Astrocyte (in vitro differentiated cells and primary cell): ENCODE measurements at regions not wholly inside any gene's neighbourhood (a gene's known extent, or its start where the extent isn't known, plus 50 kb on each side); places are given as distances from the start of the nearest gene placed in this dataset.

Experiments
- DNase-seq: peaks from one replicate; pipeline ENCODE4 v3.0.0-alpha.2; 2010; ENCODE audit warnings: low read depth
- FAIRE-seq: peaks from 2 replicates; lab custom pipeline; 2011; peaks lifted over from hg19 to GRCh38; lab: Jason Lieb, UNC
- H2AFZ ChIP-seq: 2 replicates; pipeline ENCODE4 v1.6.0; 2012; ENCODE audit warnings: low read depth, low read length, inconsistent platforms
- H3K27ac ChIP-seq: 2 replicates; pipeline ENCODE4 v1.5.1; 2011; ENCODE audit warnings: low read depth, low read length, inconsistent platforms
- H3K27me3 ChIP-seq: 2 replicates; pipeline ENCODE4 v1.6.0; 2011; ENCODE audit warnings: low read length, inconsistent platforms; ENCODE audit not compliant: insufficient read depth
- H3K36me3 ChIP-seq: 2 replicates; pipeline ENCODE4 v1.5.1; 2011; ENCODE audit warnings: low read length, inconsistent platforms; ENCODE audit not compliant: insufficient read depth
- H3K4me1 ChIP-seq: 2 replicates; pipeline ENCODE4 v1.5.1; 2011; ENCODE audit warnings: low read length, inconsistent platforms; ENCODE audit not compliant: insufficient read depth
- H3K4me2 ChIP-seq: 2 replicates; pipeline ENCODE4 v1.6.0; 2012; ENCODE audit warnings: low read length, inconsistent platforms
- H3K4me3 ChIP-seq: 2 replicates; pipeline ENCODE4 v1.5.1; 2011; ENCODE audit warnings: low read depth, mild to moderate bottlenecking, low read length, inconsistent platforms; ENCODE audit not compliant: insufficient read depth
- H3K79me2 ChIP-seq: 2 replicates; pipeline ENCODE4 v1.6.0; 2012; ENCODE audit warnings: mild to moderate bottlenecking, low read length, inconsistent platforms; ENCODE audit not compliant: insufficient read depth
- H3K9ac ChIP-seq: 2 replicates; pipeline ENCODE4 v1.6.0; 2012; ENCODE audit warnings: mild to moderate bottlenecking, low read length, inconsistent platforms
- H3K9me3 ChIP-seq: 2 replicates; pipeline ENCODE4 v1.5.1; 2012; ENCODE audit warnings: low read depth, mild to moderate bottlenecking, low read length, inconsistent platforms; ENCODE audit not compliant: insufficient read depth
- H4K20me1 ChIP-seq: 2 replicates; pipeline ENCODE4 v1.6.0; 2012; ENCODE audit warnings: low read length, inconsistent platforms; ENCODE audit not compliant: insufficient read depth
- H3K27ac Mint-ChIP-seq: one replicate; pipeline ENCODE4 v1.8.0; 2021; ENCODE audit warnings: mild to moderate bottlenecking, mixed read lengths; ENCODE audit not compliant: unreplicated experiment
- H3K27me3 Mint-ChIP-seq: one replicate; pipeline ENCODE4 v1.8.0; 2021; ENCODE audit warnings: low read depth, mixed read lengths; ENCODE audit not compliant: unreplicated experiment
- H3K36me3 Mint-ChIP-seq: one replicate; pipeline ENCODE4 v1.8.0; 2021; ENCODE audit warnings: low read depth, mixed read lengths; ENCODE audit not compliant: unreplicated experiment
- H3K4me1 Mint-ChIP-seq: one replicate; pipeline ENCODE4 v1.8.0; 2021; ENCODE audit warnings: low read depth, mixed read lengths; ENCODE audit not compliant: unreplicated experiment
- H3K4me3 Mint-ChIP-seq: one replicate; pipeline ENCODE4 v1.8.0; 2021; ENCODE audit warnings: mild to moderate bottlenecking, moderate library complexity, mixed read lengths; ENCODE audit not compliant: unreplicated experiment
- H3K9me3 Mint-ChIP-seq: one replicate; pipeline ENCODE4 v1.8.0; 2021; ENCODE audit warnings: mild to moderate bottlenecking, mixed read lengths; ENCODE audit not compliant: unreplicated experiment
- EZH2 ChIP-seq: IDR thresholded peaks from 2 replicates; pipeline ENCODE4 v1.6.1; 2012; ENCODE audit warnings: mild to moderate bottlenecking, low read length, inconsistent platforms; ENCODE audit not compliant: insufficient read depth
- TF ChIP-seq, protein P1 (sequence below): IDR thresholded peaks from 2 replicates; pipeline ENCODE4 v1.5.1; 2011; ENCODE audit warnings: low read depth, mild to moderate bottlenecking, inconsistent platforms, low read length, moderate library complexity; ENCODE audit not compliant: insufficient read depth

DNA sequence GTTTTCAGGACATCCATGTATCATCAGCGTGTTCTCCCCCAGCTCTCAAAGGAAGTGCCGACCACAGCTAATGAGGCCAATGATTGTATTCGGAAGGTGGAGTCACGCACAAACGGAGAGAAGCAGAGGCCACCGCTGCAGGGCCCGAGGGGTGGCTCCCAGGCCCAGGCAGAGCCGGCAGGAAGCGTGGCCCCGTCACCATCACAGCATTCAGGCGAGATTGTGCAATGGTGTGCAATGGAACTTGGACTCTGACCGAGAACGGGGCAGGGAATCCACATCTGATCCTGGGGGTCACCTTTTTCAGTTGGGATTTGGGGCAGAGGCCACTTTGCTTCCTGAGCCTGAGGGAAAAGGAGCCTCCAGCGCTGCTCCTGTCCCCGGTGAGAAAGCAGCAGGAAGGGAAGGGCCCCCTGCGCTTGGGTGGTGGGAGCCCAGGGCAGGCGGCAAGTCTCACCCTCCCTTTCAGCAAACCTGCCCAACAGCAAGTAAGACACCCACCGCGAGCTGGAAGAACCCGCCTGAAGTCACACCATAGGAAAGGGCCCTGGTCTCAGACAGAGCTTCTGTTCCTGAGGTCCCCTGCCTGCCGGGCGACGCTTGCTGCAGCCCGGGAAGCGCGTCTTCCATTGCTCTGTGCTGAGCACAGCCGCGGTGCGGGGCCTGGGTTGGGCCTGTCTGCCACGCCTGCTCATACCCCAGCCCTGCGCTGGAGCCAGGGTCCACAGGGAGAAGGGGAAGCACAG, 1430.7 kb downstream of the BRD1 start:
- no peaks in the 10 kb centered on the region for H3K9me3 ChIP-seq

DNA sequence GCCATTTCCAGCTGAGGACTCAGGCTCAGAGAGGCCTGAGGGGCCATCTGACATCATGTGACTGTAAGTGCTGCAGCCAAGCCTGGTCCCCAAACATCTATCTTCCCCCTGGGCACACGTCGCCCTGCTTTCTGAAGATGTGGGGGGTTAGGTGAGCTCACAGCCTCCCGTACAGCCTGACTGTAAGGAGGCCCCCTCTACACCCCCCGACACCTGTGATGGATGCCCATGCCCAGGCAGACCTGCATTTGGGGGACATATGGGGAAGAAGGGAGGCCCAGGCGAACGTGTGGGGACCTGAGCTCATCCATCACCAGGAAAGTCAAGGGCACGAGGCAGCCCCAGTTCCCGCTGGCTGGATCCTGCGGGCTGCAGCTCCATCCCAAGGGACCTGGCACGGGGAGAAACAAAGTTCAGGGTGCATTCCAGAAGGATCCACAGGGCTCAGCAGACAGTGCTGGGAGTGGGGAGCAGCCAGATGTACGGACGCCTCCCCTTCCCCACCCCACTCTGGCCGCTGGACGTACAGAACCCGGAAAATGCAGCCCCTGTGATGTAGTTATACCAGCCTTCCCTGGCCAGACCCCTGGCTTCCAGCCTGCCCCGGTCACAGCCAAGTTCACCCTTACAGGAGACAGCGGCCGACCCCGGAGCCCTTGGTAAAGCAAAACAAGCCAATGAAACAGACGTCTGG, 1431.4 kb downstream of the BRD1 start:
- no peak overlapping the region for H3K27ac ChIP-seq
- Mint-ChIP-seq H3K4me3 (no peak overlapping the region), H3K9me3 (no peaks in the 10 kb centered on the region), H3K4me1 (no peaks in the 10 kb centered on the region), H3K36me3 (no peaks in the 10 kb centered on the region), H3K27me3 (peaks cover 27% of the 10 kb centered on the region), H3K27ac (no peak overlapping the region)
- no peak for DNase-seq
- no peak for FAIRE-seq
- H4K20me1 ChIP-seq = no peaks in the 10 kb centered on the region
- no peaks in the 10 kb centered on the region for H3K27me3 ChIP-seq
- no peaks in the 10 kb centered on the region for H3K36me3 ChIP-seq
- no peak overlapping the region for H3K4me2 ChIP-seq
- no peaks in the 10 kb centered on the region for H3K79me2 ChIP-seq
- H2AFZ ChIP-seq = no peak overlapping the region
- H3K9me3 ChIP-seq = no peaks in the 10 kb centered on the region
- no peak overlapping the region for H3K9ac ChIP-seq
- H3K4me3 ChIP-seq = no peak overlapping the region
- no peak for TF ChIP-seq EZH2
- TF ChIP-seq, protein P1, sequence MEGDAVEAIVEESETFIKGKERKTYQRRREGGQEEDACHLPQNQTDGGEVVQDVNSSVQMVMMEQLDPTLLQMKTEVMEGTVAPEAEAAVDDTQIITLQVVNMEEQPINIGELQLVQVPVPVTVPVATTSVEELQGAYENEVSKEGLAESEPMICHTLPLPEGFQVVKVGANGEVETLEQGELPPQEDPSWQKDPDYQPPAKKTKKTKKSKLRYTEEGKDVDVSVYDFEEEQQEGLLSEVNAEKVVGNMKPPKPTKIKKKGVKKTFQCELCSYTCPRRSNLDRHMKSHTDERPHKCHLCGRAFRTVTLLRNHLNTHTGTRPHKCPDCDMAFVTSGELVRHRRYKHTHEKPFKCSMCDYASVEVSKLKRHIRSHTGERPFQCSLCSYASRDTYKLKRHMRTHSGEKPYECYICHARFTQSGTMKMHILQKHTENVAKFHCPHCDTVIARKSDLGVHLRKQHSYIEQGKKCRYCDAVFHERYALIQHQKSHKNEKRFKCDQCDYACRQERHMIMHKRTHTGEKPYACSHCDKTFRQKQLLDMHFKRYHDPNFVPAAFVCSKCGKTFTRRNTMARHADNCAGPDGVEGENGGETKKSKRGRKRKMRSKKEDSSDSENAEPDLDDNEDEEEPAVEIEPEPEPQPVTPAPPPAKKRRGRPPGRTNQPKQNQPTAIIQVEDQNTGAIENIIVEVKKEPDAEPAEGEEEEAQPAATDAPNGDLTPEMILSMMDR = no peak
- no peaks in the 10 kb centered on the region for H3K4me1 ChIP-seq

More for the DNA sequence above, 1430.7 kb downstream of the BRD1 start:
- Mint-ChIP-seq H3K4me3 (no peak overlapping the region), H3K27me3 (peaks cover 28% of the 10 kb centered on the region), H3K9me3 (no peaks in the 10 kb centered on the region), H3K4me1 (no peaks in the 10 kb centered on the region), H3K27ac (no peak overlapping the region), H3K36me3 (no peaks in the 10 kb centered on the region)
- H3K36me3 ChIP-seq = no peaks in the 10 kb centered on the region
- no peak for TF ChIP-seq EZH2
- TF ChIP-seq, protein P1 = no peak
- H3K27ac ChIP-seq = no peak overlapping the region
- no peaks in the 10 kb centered on the region for H3K79me2 ChIP-seq
- no peaks in the 10 kb centered on the region for H3K27me3 ChIP-seq
- H3K9ac ChIP-seq = no peak overlapping the region
- H3K4me1 ChIP-seq = no peaks in the 10 kb centered on the region
- DNase-seq (no peak), FAIRE-seq (no peak)
- H3K4me2 ChIP-seq = no peak overlapping the region
- no peak overlapping the region for H3K4me3 ChIP-seq
- H2AFZ ChIP-seq = no peak overlapping the region
- H4K20me1 ChIP-seq = no peaks in the 10 kb centered on the region

DNA sequence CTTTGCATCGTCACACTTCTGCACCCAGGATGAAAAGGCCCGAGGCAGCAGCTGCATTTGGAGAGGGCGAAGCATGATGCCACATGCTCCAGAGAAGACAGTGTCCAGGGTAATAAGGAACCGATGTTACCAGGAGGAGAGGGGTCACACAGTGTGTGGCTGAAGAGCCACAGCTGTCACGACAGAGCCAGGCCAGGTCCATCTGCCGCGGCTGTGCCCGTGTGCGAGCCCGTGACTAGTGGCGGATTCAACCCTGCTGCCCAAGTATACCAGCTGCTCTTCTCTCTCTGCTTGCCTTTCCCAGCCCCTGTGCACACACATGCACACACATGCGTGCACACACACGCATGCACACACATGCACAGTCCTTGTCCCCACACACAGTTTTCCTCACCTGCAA, 1432.5 kb downstream of the BRD1 start:
- H3K4me2 ChIP-seq = no peak overlapping the region
- no peak for DNase-seq
- H3K79me2 ChIP-seq = no peaks in the 10 kb centered on the region
- no peaks in the 10 kb centered on the region for H3K9me3 ChIP-seq
- Mint-ChIP-seq H3K4me3 (no peak overlapping the region), H3K9me3 (no peaks in the 10 kb centered on the region), H3K36me3 (no peaks in the 10 kb centered on the region), H3K4me1 (no peaks in the 10 kb centered on the region), H3K27me3 (peaks cover 29% of the 10 kb centered on the region), H3K27ac (no peak overlapping the region)
- H3K9ac ChIP-seq = no peak overlapping the region
- no peaks in the 10 kb centered on the region for H4K20me1 ChIP-seq
- no peak overlapping the region for H3K4me3 ChIP-seq
- FAIRE-seq = no peak
- no peak overlapping the region for H3K27ac ChIP-seq
- no peak overlapping the region for H2AFZ ChIP-seq
- H3K27me3 ChIP-seq = no peaks in the 10 kb centered on the region
- no peaks in the 10 kb centered on the region for H3K36me3 ChIP-seq
- TF ChIP-seq EZH2 = no peak
- TF ChIP-seq, protein P1 = no peak
- no peaks in the 10 kb centered on the region for H3K4me1 ChIP-seq
